HEK293 (cell line): ENCODE measurements at regions not wholly inside any gene's neighbourhood (a gene's known extent, or its start where the extent isn't known, plus 50 kb on each side); places are given as distances from the start of the nearest gene placed in this dataset.

ENCODE experiments used
- CTCF ChIP-seq: fragments of 450-650 bp; formaldehyde crosslinking; IDR thresholded peaks from 2 replicates; pipeline ENCODE4 v1.5.1; 2016; ENCODE audit warnings: missing biosample characterization, missing genetic modification characterization
- ZBTB10 ChIP-seq: fragments of 450-650 bp; formaldehyde crosslinking; IDR thresholded peaks from 2 replicates; pipeline ENCODE4 v1.5.1; 2016; ENCODE audit warnings: missing biosample characterization, missing genetic modification characterization
- ZNF350 ChIP-seq: fragments of 450-650 bp; formaldehyde crosslinking; IDR thresholded peaks from 2 replicates; pipeline ENCODE4 v1.5.0; 2017; ENCODE audit warnings: missing biosample characterization, mild to moderate bottlenecking, missing genetic modification characterization

GRCh38 chr1:72837781-72838180, 555.4 kb upstream of the NEGR1 start:
- TF ChIP-seq ZNF350 (tag by site-specific recombination), result no peak
- TF ChIP-seq ZBTB10, result no peak
- no peak for TF ChIP-seq CTCF (tag by site-specific recombination)
